ENCODE measurements at regions not wholly inside any gene's neighbourhood (a gene's known extent, or its start where the extent isn't known, plus 50 kb on each side); places are given as distances from the start of the nearest gene placed in this dataset.

DNA sequence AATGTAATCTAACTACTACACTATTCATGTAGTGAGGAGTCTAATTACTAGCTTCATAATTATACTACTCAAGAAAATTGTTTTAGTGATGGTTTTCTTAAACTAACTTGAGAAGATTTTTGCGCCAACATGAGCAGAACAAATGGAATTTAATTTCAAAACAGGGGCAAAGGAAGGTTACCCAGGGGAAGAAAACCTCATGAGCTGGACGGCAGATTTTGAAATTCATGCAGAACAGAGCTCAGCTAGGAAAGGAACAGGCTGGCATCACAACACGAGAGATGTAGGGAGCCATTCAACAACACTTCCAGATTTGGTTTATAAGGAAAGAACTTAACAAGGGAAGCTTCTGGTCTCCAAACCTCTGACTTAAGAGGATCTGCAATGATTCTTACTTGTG is 235.3 kb upstream of the PRKCQ start:
- TF ChIP-seq ZNF18 (CRISPR knock-in tag; IDR thresholded peaks at IDR 0.05; ENCODE audit: insufficient replicate concordance): no peak
- TF ChIP-seq RBM39 (IDR thresholded peaks at IDR 0.05; ENCODE audit: low read depth, low read length, poor library complexity, severe bottlenecking): no peak
- no peak for TF ChIP-seq NFYB (CRISPR knock-in tag; IDR thresholded peaks at IDR 0.05)
- no peak for TF ChIP-seq ZNF644 (CRISPR knock-in tag; IDR thresholded peaks at IDR 0.05; ENCODE audit: low read depth)
- no peak for TF ChIP-seq SMAD1 (CRISPR knock-in tag; IDR thresholded peaks at IDR 0.05; ENCODE audit: borderline replicate concordance, low read depth)
- no peak for TF ChIP-seq REL (CRISPR knock-in tag; conservative IDR thresholded peaks at IDR 0.05)
- TF ChIP-seq POLR2A (IDR thresholded peaks at IDR 0.05; ENCODE audit: insufficient read depth in 1 of 2, low read depth in 2 of 2, low read length in 2 of 2): no peak
- TF ChIP-seq ZNF441 (CRISPR knock-in tag; IDR thresholded peaks at IDR 0.05; ENCODE audit: borderline replicate concordance): no peak
- no peak for TF ChIP-seq ZNF800 (CRISPR knock-in tag; IDR thresholded peaks at IDR 0.05)
- no peak for TF ChIP-seq PCBP2 (optimal IDR thresholded peaks at IDR 0.05; ENCODE audit: low read depth, low read length, poor library complexity, severe bottlenecking)
